GM12874 (cell line): ENCODE measurements at regions not wholly inside any gene's neighbourhood (a gene's known extent, or its start where the extent isn't known, plus 50 kb on each side); places are given as distances from the start of the nearest gene placed in this dataset.

Experiments
- TF ChIP-seq, protein P1 (sequence below): IDR thresholded peaks from 2 replicates; pipeline ENCODE4 v1.5.1; 2011; ENCODE audit warnings: low read depth, mild to moderate bottlenecking, control low read depth, low read length, moderate library complexity; ENCODE audit not compliant: insufficient read depth

DNA sequence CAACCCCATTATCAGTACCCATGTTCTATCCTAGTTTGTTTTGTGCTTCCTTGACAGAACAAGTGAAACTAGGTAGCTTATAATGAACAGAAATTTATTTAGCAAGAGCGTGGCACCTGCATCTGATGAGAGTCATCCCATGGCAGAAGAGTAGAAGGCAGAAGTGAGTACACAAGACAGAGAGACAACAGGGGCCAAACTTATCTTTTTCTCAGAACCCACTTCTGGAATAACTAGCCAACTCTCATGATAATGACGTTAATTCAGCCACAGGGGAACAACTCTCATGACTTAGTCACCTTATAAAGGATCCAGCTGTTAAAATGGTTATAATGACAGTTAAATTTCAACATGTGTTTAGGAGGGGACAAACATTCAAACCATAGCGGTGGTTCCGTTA lies 644.9 kb downstream of the TECRL start:
- TF ChIP-seq, protein P1, sequence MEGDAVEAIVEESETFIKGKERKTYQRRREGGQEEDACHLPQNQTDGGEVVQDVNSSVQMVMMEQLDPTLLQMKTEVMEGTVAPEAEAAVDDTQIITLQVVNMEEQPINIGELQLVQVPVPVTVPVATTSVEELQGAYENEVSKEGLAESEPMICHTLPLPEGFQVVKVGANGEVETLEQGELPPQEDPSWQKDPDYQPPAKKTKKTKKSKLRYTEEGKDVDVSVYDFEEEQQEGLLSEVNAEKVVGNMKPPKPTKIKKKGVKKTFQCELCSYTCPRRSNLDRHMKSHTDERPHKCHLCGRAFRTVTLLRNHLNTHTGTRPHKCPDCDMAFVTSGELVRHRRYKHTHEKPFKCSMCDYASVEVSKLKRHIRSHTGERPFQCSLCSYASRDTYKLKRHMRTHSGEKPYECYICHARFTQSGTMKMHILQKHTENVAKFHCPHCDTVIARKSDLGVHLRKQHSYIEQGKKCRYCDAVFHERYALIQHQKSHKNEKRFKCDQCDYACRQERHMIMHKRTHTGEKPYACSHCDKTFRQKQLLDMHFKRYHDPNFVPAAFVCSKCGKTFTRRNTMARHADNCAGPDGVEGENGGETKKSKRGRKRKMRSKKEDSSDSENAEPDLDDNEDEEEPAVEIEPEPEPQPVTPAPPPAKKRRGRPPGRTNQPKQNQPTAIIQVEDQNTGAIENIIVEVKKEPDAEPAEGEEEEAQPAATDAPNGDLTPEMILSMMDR, result no peak

DNA sequence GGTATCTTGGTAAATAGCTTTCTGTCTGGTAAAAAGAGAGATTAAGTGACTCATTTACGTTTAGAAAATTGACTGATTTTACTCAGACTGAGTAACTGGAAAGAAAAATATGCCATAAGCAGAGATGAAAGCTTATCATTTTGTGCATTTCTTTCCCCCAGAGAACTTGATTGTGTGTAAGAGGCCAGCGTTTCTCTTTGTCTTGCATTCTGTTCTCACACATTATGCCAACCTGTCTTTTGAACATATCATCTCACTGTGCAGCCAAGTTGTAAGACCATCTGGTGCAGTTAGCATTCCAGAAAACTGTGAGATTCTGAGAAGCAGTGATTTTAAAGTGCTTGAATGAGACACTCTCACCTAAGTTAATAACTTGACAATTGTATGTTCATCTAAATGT lies 651.3 kb downstream of the TECRL start:
- TF ChIP-seq, protein P1, result no peak

DNA sequence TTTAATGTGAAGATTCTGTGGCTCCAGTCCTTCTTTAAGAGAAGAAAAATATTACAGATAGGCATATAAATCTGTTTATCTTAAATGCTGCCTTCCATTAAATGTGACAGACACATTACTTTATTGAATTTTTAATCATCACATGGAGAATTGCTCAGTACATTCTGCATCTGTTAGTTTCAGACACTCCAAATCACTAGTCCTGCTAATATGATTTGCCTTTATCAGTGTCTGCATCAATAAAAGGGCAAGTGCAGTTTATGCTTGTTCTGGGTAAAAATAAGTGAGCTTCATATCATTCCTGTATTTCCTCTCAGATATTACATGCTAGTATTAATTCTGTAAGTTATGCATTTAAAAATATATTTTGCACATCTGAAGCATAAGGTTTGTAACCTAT lies 666.4 kb downstream of the TECRL start:
- TF ChIP-seq, protein P1, result no peak

- TF ChIP-seq, protein P1, result no peak
Measured at GRCh38 chr4:63729519-63729918, 679.7 kb downstream of the TECRL start.

DNA sequence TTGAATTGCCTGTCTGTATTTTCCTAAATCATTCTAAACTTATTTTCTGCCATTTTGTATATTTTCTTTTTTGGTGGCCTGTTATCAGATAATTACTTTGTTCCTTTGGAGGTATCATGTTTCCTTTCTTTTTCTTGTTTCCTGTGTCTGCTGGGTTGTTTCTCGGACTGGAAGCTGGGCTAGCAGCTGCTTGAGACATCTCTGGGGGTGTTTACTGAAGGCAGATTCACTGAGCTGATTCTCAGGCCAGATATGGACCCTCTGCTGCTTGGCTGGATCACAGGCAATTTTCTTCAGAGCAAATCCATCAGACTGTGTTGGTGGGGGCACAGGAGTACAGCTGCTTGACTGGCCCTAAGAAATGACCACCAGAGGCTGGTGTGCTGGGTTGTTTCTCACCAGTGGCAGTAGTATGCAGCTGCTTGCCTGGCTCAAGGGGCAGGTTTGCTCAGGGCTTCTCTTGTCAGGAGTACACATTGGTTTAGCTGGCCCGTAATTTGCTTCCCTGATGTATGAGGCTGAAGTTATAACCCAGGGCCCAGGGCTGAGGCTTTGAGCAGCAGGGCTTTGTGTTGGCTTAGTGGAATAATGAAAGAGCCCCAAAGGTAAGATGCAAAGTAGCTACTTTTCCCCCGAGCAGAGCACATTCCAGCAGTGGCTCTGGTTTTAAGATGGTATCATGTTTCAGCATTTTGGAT lies 680.6 kb downstream of the TECRL start:
- TF ChIP-seq, protein P1, result no peak

GRCh38 chr4:63717384-63717783 lies 691.9 kb downstream of the TECRL start:
- TF ChIP-seq, protein P1, result no peak

- TF ChIP-seq, protein P1, result no peak
Measured at GRCh38 chr4:63708661-63709060, 700.6 kb downstream of the TECRL start.
